Myocyte (in vitro differentiated cells): ENCODE measurements at regions not wholly inside any gene's neighbourhood (a gene's known extent, or its start where the extent isn't known, plus 50 kb on each side); places are given as distances from the start of the nearest gene placed in this dataset.

ENCODE experiments used
- DNase-seq: peaks from one replicate; pipeline ENCODE4 v3.0.0-alpha.2; 2012; ENCODE audit warnings: low read depth

GRCh38 chr16:86288716-86289294 is 221.5 kb upstream of the FOXF1 start:
- no peak for DNase-seq

DNA sequence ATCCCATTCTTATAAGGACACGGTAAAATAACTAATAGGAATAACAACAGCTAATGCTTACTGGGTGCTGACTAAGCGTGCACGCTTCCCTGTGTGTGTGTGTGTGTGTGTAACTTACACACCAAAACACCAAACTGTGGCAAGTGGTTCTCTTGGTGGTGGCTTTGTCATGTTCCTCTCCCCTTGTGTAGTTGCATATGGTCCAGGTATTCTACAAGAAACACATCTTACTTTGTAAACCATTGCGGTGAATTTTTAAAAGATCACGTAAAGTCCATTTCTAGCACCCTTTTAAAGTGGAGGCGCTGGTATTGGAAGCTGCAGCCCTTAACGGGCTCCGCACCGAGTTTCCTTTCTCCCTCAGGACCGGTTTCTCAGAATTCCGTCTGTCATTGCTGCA is 221.0 kb upstream of the FOXF1 start:
- DNase-seq = no peak

GRCh38 chr16:86289907-86290306 is 220.4 kb upstream of the FOXF1 start:
- DNase-seq = no peak

DNA sequence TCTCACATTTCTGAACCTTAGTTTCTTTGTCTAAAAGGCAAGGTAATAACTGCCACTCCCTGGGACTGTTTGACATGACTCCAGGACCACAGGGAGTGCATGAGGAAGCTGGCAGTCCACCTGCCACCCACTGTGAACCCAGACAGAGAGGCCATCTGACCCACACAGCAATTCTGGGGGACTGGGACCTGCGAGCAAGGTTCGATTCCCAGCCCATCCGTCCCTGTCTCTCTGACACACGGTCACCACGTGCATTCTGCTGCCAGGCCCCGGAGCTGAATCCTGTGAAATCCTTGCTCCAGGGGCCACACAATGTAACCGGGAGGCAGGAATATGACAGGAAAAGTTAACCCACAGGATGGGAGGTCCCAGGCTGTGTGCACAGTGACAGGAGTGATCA is 218.8 kb upstream of the FOXF1 start:
- DNase-seq = no peak

DNA sequence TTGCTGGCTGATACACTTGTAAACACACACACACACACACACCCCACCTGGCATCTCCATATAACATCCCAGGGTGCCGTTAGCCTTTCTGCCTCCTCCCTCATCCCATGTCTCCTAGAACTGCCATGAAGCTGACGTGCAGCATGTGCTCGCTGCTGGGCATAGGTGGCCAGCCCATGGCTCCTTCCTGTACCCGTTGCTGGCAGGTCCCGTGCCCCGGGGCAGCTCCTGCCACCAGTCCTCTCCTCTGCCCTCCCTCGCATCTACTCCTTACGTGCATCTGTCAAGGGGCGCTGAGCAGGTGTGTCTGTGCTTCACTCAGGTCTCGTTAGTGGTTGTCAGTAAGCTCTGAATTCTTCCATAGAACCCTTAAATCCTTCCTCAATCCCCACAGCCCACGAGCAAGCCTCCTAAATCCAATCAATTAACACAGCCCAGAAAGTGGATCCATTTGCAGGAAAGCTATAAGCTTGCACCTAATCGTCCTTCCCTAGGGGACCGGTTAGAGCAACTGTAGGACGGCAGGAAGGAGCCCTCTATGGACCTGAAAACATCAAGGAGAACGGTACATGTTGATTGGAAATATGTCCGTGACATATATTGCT is 218.1 kb upstream of the FOXF1 start:
- DNase-seq = no peak

GRCh38 chr16:86292942-86293341 is 217.4 kb upstream of the FOXF1 start:
- DNase-seq = no peak

DNA sequence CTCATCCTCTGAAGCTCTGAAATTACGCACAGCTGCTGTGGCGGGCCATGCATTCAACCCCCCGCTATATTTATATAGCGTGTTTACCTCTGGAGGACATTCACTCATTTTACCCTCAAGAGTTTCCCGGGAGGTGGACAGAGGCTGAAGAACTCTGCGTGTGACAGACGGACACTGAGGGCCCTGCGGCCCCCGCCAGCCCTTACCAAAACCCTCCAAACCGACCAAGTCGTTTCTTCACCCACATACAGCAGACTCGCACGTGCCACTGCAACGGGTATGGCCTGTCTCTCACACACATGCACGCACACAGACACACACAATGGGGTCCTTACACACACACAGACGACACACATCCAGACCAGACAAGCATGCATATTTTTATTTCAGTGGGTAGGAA is 216.4 kb upstream of the FOXF1 start:
- no peak for DNase-seq

DNA sequence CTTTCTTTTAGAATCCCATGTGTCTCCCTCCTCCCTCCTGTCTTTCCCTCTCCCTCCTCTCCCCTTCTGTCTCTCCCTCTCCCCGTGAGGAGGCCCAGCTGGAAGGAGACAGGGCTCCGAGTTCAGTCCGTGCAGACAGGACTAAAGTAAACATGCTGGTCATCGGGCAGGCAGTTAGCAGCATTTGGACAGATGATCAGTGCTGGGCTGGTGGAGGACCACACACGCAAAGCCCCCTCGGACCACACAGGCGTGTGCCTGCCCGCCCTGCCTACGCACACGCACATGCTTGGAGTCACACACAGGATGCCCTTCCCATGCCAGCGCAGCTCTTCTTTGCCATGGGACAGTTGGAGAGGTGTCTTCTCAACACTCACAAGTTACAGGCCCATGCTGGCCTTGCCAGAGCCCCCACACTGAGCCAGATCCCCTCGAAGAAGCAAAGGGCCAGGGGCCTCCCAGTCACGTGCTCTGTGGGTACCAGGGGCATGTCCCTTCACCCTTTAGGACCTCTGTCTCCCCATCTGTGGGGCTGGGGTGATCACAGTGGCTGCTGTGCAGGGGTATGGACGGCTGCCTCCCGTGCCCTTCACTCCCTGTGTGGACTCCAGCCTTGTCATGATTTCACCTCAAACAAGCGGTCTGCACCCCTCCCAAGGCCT is 215.7 kb upstream of the FOXF1 start:
- no peak for DNase-seq

GRCh38 chr16:86296256-86296655 is 214.1 kb upstream of the FOXF1 start:
- no peak for DNase-seq

DNA sequence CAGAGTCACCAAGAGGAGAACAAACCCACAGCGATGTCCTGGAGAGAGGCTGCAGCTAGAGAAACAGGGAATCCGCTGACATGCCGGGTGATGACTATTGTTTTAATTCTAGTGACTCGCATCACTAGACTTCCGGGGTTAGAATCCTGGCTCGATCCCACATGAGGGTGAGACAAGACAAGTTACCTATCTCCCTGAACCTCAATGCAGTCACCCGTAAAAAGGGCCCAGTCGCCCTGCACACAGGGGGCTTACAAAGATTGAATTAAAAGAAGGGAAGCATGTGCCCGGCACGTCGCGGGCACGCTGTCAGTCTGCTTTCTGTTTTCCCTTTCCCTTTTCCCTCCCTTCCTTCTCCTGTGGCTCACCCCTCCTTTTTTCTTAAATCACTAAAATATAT is 212.9 kb upstream of the FOXF1 start:
- DNase-seq = no peak

GRCh38 chr16:86297866-86298757 is 212.2 kb upstream of the FOXF1 start:
- no peak for DNase-seq

GRCh38 chr16:86298758-86299134 is 211.6 kb upstream of the FOXF1 start:
- DNase-seq = no peak

- DNase-seq = no peak
These were observed 210.3 kb upstream of the FOXF1 start for GRCh38 chr16:86299882-86300610.

DNA sequence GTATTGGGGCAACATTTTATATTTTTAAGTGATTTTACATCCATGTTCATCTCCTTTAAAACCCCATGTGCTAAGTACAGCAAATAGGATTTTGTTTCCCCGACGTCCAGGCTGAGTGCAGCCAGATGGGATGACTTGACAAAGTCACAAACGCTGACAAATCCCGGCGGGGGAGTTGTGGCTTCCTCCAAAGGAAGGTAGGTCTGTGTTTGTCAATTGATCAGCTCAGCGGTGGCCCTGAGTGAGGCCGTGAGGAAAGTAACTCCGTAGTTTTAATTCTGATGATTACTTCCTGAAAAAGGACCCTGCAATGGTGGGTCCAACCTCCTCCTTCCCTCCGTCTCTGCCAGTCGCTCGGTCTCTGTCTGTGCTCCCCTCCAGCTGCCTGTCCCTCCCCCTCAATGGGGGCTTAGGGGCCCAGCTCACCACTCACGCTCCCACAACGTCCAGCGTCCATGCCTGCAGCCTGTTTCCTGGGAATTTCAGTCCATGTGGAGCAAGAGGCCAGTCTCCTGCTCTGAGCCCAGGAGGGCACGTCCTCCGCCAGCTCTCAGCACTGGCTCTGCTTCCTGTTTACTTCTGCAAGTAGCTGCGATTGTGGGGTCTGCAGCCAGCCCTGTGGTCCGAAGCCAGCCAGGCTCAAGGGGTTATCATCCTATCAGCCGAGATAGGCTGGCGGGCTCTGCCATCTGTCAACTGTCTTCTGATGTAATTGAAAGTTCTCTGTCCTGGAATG is 209.4 kb upstream of the FOXF1 start:
- no peak for DNase-seq

DNA sequence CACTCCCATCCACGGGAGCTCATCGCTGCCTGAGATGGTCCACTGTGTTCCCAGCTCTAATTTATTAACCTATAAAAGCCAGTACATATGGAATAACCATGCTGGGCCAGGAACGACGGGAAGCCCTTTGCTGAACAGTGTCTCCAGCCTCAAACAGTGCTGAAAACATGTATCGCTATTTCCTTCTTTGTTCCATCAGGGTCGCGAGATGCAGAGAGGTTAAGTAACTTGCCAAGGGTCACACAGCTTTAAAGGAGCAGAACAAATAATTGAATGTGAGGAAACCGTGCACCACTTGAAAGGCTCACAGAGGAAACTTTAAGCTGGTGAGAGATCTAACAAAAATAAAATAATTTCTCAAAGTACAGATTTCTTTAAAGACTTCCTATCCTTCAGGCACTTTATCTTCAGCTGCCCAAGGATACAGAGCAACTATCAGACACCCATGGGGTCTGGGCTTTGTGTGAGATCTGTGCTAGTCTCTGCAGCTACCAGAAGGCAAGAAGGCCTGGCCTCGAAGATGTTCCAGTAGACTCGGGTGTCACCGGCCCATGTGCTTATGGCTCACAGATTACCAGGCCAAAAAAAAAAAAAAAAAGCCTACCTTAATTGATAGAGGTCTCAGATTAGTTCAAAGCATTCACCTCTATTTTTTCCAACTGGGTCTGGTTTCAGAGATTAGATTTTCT is 207.8 kb upstream of the FOXF1 start:
- DNase-seq = no peak

DNA sequence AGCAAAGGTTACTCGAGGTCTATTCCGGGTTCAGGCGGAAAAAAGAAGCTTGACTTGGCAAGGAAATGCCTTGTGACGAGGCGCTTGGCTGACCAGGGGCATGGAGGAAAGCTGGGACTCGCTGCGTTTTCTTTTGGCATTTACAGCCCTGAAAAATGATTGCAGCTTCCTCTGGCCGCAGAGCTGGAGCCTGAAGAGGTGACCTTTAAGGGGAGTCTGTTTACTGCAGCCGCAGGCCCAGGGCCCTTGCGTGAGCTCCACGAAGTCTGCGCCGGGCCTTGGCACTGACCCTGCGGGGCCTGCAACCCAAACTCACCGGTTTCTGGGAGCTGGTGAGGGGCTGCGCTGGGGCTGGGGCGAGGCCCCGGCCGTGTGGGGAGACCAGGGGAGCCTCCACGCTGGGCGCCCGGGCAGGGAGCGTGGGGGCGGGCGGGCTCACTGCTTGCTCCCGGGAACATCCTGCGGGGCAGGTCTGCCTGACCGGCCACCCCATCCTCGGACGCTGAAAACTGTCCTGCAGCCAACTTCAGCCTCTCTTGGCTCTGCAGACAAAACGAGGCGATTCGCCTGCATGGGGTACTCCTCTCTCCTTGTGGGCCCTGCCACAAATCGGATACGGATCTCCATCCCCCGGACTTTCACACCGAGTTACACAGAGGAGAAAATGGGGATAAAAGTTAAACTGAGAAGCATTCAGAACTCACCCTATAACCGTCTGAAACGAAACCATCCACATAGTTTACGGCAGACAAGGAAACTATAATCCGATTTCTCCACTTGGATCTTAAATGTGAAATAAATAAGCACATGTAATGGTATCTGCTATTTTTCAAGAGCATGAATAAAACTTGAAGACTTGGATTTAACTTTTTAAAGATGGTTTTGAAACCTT is 206.3 kb upstream of the FOXF1 start:
- no peak for DNase-seq

GRCh38 chr16:86304868-86305267 is 205.5 kb upstream of the FOXF1 start:
- DNase-seq = no peak

DNA sequence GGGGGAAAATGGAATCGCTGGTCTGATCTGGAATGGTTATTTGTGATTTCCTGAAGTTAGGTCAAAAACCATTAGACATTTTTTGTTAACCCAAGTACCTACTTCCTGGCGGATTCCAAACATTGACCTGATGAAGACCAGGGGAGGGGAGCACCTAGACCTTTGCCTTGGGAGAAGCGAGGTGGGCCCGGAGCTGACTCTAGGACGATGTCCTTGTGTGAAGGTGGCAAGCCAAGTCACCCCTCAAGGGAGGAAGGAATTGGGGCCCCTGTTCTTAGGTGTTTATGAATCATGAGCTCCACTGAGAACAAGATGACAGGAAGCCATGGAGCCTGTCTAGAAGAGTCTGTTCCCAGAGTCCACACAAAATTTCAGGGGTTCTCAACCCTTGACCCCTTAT is 204.9 kb upstream of the FOXF1 start:
- DNase-seq = no peak

DNA sequence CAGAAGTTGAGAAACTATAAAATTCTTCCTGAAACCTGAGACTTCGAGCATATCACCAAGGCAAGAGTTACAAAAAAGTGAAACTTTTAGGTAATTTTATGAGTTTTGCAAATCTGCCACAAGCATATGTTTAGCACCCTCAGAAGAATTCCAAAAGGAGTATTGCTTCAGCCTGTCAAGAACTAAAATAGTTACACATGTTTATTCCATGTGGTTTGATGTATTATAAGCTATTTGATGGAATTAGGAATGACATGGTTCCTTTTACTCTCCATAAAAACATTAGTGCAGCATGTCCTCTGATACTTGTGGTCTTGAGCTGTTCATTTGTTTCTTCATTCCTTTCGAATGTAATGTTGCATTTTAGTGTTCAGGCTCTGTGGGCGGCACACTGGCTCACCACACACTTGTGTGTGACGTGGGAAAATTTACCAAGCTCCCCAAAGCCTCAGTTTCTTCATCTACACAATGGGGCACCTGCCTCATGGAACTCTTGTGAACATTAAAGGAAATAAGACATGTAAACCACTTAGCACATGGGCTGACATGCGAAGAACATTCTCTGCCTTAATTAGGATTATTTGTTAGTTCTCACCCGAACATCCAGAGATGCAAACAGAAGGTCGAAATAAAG is 204.2 kb upstream of the FOXF1 start:
- DNase-seq = no peak
